SKM-1 (cell line): ENCODE measurements at regions not wholly inside any gene's neighbourhood (a gene's known extent, or its start where the extent isn't known, plus 50 kb on each side); places are given as distances from the start of the nearest gene placed in this dataset.

ENCODE experiments used
- DNase-seq: peaks from one replicate; lab custom pipeline; 2025; ENCODE audit not compliant: unreplicated experiment; lab: John Stamatoyannopoulos, UW

DNA sequence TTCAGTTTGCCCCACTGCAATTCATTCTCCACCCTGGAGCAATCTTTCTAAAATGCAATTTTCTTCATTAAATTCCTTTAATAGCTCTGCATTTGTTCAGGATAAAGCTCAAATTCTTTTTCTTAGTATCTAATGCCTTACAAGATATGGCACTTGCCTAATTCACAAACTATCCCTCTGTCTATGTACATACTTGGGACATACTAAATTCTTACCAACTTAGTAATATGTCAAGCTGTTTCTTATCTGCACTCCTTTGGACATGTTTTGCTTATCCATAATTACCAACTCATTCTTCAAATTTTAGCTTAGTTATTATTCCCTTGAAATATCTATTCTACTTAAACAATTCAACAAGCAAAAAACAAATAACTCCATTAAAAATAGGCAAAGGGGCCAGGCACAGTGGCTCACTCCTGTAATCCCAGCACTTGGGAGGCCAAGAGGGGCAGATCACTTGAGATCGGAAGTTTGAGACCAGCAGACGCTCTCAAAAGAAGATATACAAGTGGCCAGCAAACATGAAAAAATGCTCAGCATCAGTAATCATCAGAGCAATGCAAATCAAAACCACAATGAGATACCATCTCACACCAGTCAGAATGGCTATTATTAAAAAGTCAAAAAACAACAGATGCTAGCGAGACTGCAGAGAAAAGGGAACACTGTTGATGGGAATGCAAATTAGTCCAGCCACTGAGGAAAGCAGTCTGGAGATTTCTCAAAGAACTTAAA lies 96.9 kb downstream of the FAM76B start:
- no peak for DNase-seq

DNA sequence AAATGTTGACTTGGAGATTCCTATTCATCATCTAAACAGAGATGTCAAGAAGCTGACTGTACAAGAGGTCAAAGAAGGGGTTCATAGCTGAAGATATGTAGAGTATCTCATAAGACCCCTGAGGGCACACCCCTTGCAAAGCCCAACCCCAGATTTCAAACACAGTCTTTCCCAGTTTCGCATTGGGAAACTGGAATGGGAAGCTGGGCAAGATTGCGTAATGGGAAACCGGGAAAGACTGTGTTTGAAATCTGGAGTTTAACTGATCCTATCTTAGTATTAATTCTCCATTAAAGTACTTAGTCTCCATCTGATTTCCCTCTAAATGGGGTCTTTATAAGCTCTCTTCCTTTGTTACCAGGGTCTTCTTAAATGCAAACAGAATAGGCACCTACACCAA lies 99.5 kb downstream of the FAM76B start:
- no peak for DNase-seq

DNA sequence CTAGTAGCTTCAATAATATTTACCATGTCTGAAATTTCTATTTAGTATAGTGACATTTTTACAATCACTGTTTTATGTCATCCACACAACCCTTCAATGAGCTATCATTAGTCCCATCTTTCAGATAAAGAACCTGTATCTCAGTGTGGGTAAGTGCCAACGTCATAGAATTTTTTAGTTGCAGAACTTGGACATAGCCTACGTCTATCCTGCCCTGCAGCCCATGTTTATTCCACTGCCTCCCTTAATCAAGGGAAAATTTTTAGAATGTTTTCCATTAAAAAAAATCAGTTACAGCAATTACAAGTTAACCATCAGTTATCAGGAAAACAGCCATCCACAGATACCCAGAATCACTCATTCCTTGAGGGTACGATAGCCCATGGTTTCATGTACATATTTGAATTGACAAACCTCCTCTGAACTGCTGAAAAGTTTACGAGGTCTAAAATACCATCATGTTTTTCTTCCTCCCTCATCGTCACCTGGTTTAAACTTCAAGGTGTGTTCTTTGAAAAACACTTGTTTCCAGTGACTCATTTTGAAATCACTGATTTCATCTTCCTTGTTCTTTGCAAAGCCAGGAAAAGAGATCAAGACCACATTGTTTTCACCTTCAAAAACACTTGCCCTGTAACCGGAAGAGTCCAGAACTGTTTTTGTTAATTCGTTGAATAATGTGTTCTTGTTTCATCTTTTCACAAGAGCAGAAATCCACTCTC lies 100.9 kb downstream of the FAM76B start:
- no peak for DNase-seq

DNA sequence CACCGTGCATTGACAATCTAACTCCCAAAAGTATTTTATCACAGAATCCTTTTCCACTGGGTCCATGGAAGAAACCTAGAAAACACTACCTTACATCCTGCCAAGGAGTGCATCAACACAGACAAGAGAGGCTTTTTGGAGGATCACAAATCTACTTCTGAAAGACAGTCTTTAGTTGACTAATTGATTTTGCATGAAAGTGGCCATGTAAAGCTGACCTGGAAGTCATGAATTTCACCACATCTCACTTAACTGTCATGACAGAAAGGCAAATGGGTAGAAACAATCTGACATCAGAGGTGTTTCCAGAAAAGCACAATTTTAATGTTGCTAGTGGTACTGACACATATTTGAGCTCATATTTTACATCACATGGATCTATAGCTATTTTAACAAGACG lies 101.6 kb downstream of the FAM76B start:
- no peak for DNase-seq

DNA sequence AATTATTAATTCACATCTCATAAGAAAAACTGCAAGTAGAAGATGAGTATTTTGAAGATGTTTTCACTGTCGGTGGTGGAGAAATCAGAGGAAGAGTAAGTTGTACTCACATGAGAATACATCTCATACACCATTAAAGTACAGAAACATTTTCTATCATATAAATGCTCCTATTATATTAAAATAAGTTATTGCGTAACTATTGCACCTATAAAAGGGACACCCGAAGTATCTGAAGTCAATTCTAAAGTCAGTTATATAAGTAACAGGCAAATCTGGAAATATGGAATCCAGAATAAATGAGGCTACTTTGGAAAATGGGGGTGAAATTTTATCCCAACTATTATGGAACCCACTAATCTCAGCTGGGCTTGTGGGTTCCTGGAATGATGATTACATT lies 103.3 kb downstream of the FAM76B start:
- DNase-seq = no peak

DNA sequence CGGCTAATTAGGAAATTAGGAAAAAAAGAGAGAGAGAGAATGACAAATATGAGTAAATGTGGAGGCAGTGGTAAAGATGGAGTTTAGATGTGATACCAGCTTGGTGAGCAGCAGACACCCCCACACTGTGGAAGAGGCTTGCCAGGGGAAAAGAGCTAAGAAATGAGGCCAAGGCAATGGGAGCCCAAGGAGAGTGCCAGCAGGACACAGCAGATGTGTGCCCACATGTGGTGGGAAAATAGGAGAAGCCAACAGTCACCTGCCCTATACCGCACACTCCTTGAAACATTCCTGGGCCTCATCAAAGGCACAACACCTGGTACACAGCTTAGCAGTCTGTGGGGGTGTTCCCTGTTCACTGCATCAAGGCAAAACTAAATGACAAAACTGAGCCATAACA lies 104.9 kb downstream of the FAM76B start:
- DNase-seq = no peak

DNA sequence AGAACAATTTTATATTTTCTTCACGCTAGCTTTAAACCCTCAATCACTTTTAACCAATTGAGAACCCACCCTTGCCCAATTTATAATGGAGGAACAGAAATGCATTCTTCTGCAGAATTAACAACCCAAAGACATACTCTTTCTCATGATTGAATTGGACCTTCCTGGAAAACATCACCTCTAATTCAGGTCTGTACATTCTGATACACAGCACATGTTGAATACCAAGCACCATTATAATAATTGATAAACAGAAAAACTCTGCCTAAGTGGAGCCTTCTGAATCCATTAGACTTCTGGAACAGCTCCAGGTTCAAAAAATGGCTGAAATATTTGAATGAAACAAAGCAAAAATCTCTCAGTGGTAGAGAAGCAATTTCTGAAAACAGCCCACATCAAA lies 105.4 kb downstream of the FAM76B start:
- DNase-seq = no peak

DNA sequence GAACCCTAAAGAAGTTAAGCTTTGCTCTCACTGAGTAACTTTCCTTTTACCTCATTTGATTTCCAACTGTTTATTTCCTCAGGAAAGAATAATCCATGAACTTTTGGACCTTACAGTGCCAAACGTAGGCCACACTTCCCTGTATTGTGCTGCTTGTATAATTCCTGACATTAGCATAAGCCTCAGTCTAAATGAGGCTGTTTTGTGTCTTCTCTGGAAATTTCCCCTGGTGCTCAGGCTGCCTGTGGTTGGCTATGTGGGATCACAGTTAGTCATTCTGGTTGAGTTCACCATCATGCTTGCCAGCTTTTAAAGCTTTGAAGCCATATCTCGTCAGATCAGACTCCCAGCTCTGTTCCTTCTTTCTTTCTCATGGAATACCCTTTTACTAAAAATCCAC lies 107.0 kb downstream of the FAM76B start:
- no peak for DNase-seq

DNA sequence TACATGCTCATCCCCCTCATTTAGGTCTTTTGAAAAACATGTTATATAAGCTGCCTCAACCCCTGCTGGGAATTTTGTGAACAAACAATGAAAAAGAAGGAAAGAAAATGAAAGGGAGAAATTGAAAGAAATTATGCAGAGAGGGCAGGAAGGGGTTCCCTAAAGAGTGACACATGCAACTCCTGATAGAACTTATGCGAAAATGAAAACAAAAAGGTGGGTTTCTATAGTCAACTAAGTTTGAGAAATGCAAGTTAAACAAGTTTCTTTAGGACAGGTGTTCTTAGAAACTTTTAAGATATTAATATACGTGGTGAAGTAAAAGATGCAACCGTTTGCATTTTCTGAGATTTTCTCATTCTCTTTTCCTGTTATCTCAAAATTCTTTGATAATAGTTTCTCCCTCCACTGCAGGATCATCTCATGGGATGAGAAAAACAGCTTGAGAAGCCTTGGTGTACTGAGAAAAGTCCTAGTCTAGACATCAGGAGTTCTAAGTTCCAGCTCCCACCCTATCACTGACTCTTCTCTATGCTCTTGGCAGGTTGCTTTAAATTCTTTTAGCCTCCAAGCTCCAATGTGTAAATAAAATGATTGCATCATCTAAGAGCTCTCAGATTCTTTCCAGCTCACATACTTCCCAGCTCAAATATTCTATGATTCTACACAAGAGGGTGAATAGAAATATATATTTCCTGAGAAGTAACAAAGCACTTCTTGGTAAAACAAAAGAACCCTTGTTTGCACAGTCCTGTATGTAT lies 109.2 kb downstream of the FAM76B start:
- no peak for DNase-seq

DNA sequence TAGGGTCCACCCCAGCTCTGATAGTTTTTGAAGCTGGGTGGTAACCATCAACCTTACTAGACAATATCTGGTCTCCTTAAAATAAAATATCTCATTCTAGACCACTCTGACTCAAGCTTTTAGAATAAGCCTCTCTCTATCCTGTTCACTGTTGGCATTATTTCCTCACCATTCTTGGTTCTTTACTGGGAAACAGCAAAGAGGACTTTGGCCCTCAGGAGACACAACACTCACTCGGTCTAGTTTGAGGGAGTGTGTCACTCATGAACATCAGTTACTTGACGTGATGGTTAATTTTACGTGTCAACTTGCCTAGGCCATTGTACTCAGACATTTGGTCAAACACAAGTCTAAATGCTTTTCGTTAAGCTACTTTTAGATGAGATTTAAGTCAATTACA lies 110.6 kb downstream of the FAM76B start:
- DNase-seq = no peak

DNA sequence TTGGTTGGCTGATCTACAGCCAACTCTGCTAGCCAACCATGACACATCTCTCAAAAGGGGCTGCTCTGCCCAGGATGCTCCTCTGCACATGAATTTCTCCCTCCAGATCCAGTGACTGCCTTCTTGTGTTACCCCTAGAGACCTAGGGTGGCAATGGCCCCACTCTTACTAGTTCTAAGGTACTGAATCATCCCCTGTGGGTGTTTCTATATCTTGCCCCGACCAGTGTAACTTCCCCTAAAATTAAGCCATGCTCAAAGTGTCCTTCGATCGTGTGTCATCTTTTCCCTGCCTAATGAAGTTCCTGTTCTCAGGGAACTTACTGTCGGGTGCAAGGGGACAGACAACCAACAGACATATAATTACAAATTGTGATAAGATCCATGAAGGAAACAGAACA lies 113.3 kb downstream of the FAM76B start:
- DNase-seq = no peak

DNA sequence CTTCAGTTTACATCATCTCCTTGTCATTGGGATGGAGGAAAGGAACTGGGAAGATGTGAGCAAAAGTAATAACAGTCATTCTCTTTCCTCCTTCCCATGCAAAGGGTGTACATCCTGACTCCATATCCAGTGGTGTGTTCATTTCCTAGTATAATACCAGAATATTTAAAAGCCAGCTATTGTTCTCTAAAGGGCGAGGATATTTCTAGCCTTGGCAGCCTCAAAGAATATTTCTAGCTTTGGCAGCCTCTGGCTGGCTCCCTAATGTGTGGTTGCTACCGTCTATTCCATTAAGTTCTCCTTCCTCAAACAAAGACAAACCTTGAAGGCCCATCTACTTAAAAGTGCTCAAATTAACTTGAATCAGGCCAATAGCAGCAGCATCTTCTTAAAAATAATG lies 114.0 kb downstream of the FAM76B start:
- no peak for DNase-seq

DNA sequence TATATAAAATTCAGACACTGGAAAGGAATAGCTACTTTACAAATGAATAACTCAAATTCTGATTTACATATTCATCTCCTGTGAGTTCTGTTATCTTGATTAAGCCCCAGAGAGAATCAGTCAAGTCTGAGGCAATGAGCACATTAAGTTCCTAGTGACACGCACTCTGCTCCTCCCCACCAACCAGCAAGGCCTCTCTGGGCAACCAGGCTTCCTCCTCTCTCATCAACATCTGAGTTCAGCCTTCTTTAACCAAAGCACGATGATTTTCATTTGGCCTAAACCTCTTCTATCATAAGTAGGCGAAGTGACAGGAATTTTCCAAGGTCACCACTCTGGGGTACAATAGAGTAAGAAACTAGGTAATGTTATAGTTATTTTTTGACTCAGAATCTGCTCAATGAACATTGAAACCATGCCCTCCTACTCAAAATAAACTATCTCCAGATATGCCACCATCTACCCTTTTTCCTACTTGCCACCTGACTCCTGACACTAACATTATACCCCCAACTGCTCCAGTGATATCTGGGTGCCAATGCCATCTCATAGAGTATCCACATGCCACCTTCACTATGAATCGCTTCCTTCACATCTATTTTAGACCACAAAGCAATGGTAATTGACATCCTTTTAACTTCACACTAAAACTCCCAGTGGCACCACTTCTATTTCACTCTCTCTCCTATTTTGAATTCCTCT lies 114.8 kb downstream of the FAM76B start:
- no peak for DNase-seq

DNA sequence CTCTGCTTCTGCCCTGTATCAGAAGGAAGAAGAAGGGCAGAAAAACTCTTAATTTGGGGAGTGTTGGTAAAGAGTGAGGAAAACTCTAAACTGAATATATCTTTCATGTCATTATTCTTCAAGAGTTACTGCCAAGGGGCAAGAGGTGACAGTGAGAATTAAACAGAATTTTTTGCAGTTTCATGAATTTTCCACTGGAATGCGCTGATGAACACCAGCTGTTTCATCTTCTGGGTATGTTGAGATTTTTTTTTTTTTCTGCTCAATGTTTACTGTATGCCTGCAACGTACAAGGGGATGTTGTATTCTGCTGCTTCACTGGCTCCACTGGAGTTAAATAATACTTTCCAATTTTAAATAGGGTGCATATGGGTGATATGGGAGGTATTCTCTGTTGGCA lies 117.8 kb downstream of the FAM76B start:
- DNase-seq = no peak

DNA sequence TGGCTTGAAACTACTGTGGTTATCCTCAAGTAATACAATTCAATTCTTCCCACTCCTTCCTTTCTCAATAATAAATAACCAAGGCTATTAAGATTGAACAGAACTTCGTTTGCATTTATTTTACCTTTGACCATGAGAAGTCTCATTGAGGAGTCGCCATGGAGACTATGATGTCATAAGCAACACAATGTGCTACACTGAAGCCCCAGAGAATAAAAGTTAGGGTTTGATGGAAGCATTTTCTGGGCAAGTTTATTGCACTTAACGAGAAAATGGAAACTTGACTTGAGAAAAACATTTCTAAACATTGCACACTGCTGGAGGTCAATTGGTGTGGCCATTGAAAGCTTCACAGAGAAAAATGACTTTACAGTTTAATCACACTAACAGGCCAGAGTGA lies 121.5 kb downstream of the FAM76B start:
- no peak for DNase-seq

DNA sequence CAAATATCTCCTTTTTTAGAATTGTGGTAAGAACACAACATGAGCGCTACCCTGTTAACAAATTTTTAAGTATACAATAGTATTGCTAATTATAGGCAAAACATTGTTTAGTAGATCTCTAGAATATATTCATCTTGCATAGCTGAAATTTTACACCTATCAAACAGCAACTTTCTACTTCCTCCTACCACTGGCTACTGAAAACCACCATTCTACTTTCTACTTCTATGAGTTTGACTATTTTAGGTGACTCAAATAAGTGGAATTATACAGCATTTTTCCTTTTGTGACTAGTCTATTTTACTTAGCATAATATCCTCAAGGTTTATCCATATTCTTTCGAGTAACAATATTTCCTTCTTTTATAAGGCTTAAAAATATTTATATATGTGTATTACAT lies 128.4 kb downstream of the FAM76B start:
- DNase-seq = no peak

DNA sequence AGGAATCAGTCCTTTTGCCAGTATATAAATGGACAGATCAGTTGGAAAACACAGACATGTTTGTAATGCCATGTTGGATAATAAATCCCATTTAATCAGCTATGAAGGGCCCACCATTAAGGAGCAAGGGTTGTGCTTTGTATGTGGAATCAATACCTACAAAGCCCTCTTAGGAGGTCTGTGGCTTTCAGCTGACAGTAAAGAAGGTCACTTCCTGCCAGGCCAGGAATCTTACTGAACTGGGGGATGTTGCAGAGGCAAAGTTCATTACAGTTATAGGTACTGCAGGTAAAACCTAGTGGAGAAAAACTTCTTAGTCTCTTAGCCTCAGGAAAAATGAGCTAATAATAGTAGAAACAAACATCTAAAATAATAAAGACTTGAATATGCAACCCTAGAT lies 129.5 kb downstream of the FAM76B start:
- no peak for DNase-seq

DNA sequence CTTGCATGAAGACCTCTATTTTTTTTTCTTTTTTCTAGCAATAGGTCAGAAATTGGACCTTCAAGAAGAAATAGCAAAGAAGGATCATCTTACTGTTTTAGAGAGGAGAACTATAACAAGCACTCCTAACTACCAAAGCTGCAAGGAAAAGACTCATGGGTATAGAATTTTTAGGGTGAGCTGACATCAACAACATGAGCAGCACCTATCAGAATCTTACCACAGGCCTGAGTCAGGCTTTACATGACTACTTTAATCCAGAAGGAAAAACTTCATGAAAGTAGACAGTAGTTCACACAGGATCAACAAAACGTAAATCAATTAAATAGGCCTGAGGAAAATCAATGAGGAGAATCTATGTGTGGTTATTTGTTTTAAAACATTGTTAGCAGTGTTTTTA lies 130.5 kb downstream of the FAM76B start:
- DNase-seq = no peak

DNA sequence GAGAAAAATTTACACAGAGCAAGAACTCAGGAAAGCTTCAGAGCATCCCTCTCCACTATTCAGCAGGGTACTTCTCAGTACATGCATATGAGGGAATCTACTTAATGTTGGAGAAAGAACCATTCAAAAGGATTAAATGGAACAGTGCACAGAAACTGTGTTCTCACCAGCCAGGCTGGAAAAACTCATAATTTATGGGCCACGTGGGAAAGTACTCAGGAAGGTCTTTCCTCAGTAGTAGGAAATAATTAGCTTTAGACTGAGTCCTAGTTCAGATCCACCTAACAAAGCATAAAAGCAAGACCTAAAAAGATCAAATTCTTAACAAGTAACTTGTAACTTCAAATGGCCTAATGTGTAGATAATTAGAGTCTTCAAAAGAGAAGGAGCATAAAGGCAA lies 134.0 kb downstream of the FAM76B start:
- DNase-seq = no peak

DNA sequence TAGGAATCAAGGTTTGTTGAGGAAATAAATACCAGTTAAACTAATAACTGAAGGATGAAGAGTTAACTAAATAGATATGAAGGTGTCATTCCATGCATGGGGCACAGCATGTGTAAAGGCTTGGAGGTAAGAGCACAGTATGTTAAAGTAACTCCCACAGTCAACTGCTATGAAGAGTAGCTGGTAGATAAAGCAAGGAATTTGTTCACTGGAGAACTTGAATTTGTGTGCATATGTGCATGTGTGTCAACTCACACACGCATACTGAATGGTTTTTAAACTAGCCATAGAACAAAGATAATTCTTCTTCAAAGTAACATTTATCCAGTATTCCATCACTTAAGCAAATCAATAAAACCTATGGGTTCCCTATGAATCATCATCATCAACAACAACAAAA lies 135.9 kb downstream of the FAM76B start:
- no peak for DNase-seq

DNA sequence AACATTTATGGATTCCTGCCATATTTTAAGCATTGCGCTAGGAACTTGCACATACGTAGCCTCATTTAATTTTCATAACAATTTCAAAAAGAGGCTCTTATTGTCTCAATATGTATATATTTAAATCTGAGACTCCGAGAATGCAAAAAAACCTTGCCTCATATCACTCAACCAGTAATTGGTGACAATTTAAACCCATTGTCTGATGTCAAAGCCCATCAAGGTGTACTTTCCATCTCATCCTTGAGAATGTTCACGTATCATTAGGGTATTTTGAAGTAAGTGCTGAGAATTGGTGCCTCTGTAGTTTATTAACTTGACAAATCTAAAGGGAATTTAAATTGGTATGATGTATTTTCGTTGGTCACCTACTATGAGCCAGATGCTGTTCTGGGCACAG lies 136.5 kb downstream of the FAM76B start:
- DNase-seq = no peak
